Glutamatergic neuron (in vitro differentiated cells): ENCODE measurements at regions not wholly inside any gene's neighbourhood (a gene's known extent, or its start where the extent isn't known, plus 50 kb on each side); places are given as distances from the start of the nearest gene placed in this dataset.

Source experiments
- DNase-seq: peaks from one replicate; pipeline ENCODE4 v3.0.0; 2022
- H3K27ac Mint-ChIP-seq: one replicate; pipeline ENCODE4 v1.8.0; 2020; ENCODE audit warnings: mild to moderate bottlenecking, mixed read lengths, inconsistent platforms; ENCODE audit not compliant: unreplicated experiment
- H3K27me3 Mint-ChIP-seq: one replicate; pipeline ENCODE4 v1.8.0; 2020; ENCODE audit warnings: mild to moderate bottlenecking, moderate library complexity, mixed read lengths, inconsistent platforms; ENCODE audit not compliant: unreplicated experiment
- H3K36me3 Mint-ChIP-seq: one replicate; pipeline ENCODE4 v1.8.0; 2020; ENCODE audit warnings: mild to moderate bottlenecking, mixed read lengths, inconsistent platforms; ENCODE audit not compliant: unreplicated experiment
- H3K4me1 Mint-ChIP-seq: one replicate; pipeline ENCODE4 v1.8.0; 2020; ENCODE audit warnings: mild to moderate bottlenecking, low read depth, mixed read lengths, inconsistent platforms; ENCODE audit not compliant: unreplicated experiment
- H3K4me3 Mint-ChIP-seq: one replicate; pipeline ENCODE4 v1.8.0; 2020; ENCODE audit warnings: mild to moderate bottlenecking, mixed read lengths, inconsistent platforms; ENCODE audit not compliant: unreplicated experiment
- H3K9me3 Mint-ChIP-seq: one replicate; pipeline ENCODE4 v1.8.0; 2020; ENCODE audit warnings: mild to moderate bottlenecking, moderate library complexity, mixed read lengths, inconsistent platforms; ENCODE audit not compliant: unreplicated experiment
- TF ChIP-seq, protein P1 (sequence below): fragments of 200-600 bp; sonication (generic); IDR thresholded peaks from one replicate; pipeline ENCODE4 v1.5.0; 2021; ENCODE audit not compliant: partially characterized antibody, unreplicated experiment

DNA sequence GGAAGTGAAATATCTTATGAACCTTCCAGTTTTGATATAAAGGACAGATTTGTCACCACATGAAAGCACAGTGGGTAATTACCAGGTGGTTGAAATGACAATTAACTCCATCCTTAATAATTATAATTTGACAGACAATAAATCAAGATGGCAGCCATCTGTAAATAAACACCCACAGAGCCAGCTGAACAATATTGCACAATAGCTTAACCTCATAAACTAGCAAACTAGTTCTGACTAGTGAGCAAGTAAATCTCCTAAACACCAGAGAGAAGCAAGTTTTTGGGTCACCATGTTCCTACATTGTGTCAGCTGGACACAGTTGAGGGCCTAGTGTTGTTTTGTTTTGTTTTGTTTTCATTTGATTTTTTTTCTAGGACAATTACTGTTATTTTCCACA lies 577.4 kb downstream of the ACTL7B start:
- H3K9me3 Mint-ChIP-seq, result peaks cover 4% of the 10 kb centered on the region
- H3K27ac Mint-ChIP-seq, result no peak overlapping the region
- TF ChIP-seq, protein P1, sequence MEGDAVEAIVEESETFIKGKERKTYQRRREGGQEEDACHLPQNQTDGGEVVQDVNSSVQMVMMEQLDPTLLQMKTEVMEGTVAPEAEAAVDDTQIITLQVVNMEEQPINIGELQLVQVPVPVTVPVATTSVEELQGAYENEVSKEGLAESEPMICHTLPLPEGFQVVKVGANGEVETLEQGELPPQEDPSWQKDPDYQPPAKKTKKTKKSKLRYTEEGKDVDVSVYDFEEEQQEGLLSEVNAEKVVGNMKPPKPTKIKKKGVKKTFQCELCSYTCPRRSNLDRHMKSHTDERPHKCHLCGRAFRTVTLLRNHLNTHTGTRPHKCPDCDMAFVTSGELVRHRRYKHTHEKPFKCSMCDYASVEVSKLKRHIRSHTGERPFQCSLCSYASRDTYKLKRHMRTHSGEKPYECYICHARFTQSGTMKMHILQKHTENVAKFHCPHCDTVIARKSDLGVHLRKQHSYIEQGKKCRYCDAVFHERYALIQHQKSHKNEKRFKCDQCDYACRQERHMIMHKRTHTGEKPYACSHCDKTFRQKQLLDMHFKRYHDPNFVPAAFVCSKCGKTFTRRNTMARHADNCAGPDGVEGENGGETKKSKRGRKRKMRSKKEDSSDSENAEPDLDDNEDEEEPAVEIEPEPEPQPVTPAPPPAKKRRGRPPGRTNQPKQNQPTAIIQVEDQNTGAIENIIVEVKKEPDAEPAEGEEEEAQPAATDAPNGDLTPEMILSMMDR, result no peak
- no peaks in the 10 kb centered on the region for H3K36me3 Mint-ChIP-seq
- H3K27me3 Mint-ChIP-seq, result peaks cover 2% of the 10 kb centered on the region
- no peak for DNase-seq
- H3K4me1 Mint-ChIP-seq, result no peaks in the 10 kb centered on the region
- H3K4me3 Mint-ChIP-seq, result no peak overlapping the region

DNA sequence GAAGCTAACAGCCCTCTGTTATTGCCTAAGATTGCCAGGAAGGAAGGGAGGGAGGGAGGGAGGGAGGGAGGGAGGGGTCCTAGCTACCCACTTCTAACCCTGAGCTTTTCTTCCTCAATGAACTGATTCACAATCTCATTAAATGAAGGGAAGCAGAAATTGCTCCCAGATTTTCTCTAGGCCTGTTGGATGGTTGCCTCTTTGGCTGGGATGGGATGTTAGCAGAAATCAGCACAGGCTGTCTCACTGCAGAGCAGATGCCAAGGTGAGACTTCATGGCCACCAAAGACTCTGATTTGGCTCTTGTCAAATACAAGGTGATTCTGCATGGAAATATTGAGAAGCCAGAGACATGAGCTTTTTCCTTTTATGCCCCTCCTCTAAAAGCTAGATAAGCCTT lies 578.6 kb downstream of the ACTL7B start:
- peaks cover 2% of the 10 kb centered on the region for H3K4me1 Mint-ChIP-seq
- no peak overlapping the region for H3K27ac Mint-ChIP-seq
- no peak for DNase-seq
- TF ChIP-seq, protein P1, result no peak
- no peaks in the 10 kb centered on the region for H3K36me3 Mint-ChIP-seq
- peaks cover 4% of the 10 kb centered on the region for H3K9me3 Mint-ChIP-seq
- H3K27me3 Mint-ChIP-seq, result peaks cover 2% of the 10 kb centered on the region
- H3K4me3 Mint-ChIP-seq, result no peak overlapping the region

DNA sequence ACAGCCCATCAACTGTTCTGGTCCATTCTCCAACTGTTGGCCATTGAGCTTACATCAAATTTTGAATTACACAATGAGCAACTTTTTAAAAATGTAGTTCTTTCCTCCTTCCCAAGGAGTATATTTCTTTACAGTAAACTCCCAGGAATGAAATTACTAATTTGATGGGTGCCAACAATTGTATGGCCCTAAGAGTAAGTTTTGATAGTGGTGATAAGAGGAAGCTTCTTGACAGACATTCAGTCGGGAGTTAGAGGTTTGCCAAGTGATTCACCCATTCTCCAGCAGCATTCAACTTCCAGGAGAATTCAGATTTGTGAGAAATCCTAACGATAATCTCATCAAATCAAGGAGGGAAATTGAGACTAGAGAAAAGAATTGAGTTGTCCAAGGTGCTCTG lies 579.9 kb downstream of the ACTL7B start:
- no peak overlapping the region for H3K27ac Mint-ChIP-seq
- no peak for DNase-seq
- H3K9me3 Mint-ChIP-seq, result peaks cover 4% of the 10 kb centered on the region
- TF ChIP-seq, protein P1, result no peak
- H3K36me3 Mint-ChIP-seq, result no peaks in the 10 kb centered on the region
- H3K27me3 Mint-ChIP-seq, result peaks cover 2% of the 10 kb centered on the region
- no peak overlapping the region for H3K4me3 Mint-ChIP-seq
- H3K4me1 Mint-ChIP-seq, result peaks cover 11% of the 10 kb centered on the region

DNA sequence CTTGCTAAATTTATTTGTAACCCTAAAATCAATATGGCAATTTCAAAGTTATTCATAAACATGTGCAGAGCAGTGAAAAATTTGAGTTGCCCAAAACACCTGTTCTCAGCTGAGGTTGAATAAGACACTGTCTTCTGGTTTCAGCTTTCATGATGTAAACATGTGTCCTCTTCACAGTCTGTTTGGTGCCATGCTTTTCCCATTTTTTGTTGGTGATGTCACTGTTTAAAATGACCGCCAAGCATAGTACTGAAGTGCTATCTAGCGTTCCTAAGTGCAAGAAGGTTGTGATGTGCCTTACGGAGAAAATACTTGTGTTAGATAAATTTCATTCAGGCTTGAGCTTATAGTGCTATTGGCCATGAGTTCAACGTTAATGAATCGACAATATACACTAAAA lies 580.8 kb downstream of the ACTL7B start:
- H3K27ac Mint-ChIP-seq, result no peak overlapping the region
- H3K27me3 Mint-ChIP-seq, result peaks cover 2% of the 10 kb centered on the region
- no peaks in the 10 kb centered on the region for H3K36me3 Mint-ChIP-seq
- no peak overlapping the region for H3K4me3 Mint-ChIP-seq
- peaks cover 4% of the 10 kb centered on the region for H3K9me3 Mint-ChIP-seq
- TF ChIP-seq, protein P1, result no peak
- peaks cover 11% of the 10 kb centered on the region for H3K4me1 Mint-ChIP-seq
- DNase-seq, result no peak

DNA sequence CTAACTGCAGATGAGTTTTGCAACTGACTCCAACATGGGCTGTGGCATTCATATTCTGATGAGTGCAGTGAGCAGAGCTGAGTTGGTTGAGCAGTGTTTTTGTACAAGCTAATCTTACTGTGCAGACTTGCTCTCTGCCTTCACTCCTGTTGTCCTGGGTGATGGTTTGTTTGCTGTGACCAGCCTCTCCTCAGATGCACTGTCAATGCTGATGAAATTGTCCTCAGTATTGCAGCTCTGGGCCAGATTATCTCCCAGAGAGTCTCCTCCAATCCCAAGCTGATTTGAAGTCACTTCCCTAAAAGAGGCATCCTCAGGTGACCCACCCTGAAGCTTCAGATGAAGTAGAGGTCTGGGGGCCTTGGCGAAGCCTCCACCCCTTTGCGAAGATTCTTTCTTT lies 581.8 kb downstream of the ACTL7B start:
- Mint-ChIP-seq H3K4me1 (peaks cover 11% of the 10 kb centered on the region), H3K27me3 (peaks cover 2% of the 10 kb centered on the region), H3K27ac (no peak overlapping the region), H3K9me3 (no peaks in the 10 kb centered on the region), H3K36me3 (no peaks in the 10 kb centered on the region), H3K4me3 (no peak overlapping the region)
- DNase-seq, result no peak
- TF ChIP-seq, protein P1, result no peak
